SU-DHL-6 (cell line): ENCODE measurements at regions not wholly inside any gene's neighbourhood (a gene's known extent, or its start where the extent isn't known, plus 50 kb on each side); places are given as distances from the start of the nearest gene placed in this dataset.

Source experiments
- H2AFZ ChIP-seq: fragments of 200-600 bp; sonication (generic); 2 replicates; pipeline ENCODE4 v1.6.1; 2014; ENCODE audit warnings: low read depth, mild to moderate bottlenecking, moderate library complexity, mixed read lengths, antibody characterized with exemption, low read length; ENCODE audit not compliant: severe bottlenecking
- H3F3A ChIP-seq: fragments of 200-600 bp; shearing (Covaris generic); 2 replicates; pipeline ENCODE4 v1.6.0; 2016; ENCODE audit warnings: antibody characterized with exemption, mild to moderate bottlenecking; ENCODE audit not compliant: insufficient read depth
- H3K27ac ChIP-seq: fragments of 200-600 bp; sonication (generic); 2 replicates; pipeline ENCODE4 v1.5.1; 2016; ENCODE audit warnings: low read depth, mild to moderate bottlenecking, low read length, moderate library complexity, mixed read lengths
- H3K27me3 ChIP-seq: fragments of 200-600 bp; sonication (generic), shearing (Covaris generic); 2 replicates; pipeline ENCODE4 v1.6.0; 2014; ENCODE audit warnings: mild to moderate bottlenecking, low read length
- H3K36me3 ChIP-seq: fragments of 200-600 bp; sonication (generic); 2 replicates; pipeline ENCODE4 v1.6.1; 2014; ENCODE audit warnings: mild to moderate bottlenecking, low read length, mixed read lengths
- H3K4me2 ChIP-seq: fragments of 300-600, 200-600 bp; shearing (Covaris generic), sonication (generic); 2 replicates; pipeline ENCODE4 v1.6.0; 2014; ENCODE audit warnings: low read length, low read depth, mild to moderate bottlenecking; ENCODE audit not compliant: poor library complexity, severe bottlenecking
- H3K4me3 ChIP-seq: fragments of 200-600 bp; sonication (generic); 2 replicates; pipeline ENCODE4 v1.5.1; 2014; ENCODE audit warnings: antibody characterized with exemption, low read length, mild to moderate bottlenecking, mixed read lengths; ENCODE audit not compliant: insufficient read depth, poor library complexity, severe bottlenecking
- H3K79me2 ChIP-seq: fragments of 200-600 bp; sonication (generic); 2 replicates; pipeline ENCODE4 v1.6.1; 2014; ENCODE audit warnings: mild to moderate bottlenecking, low read length, moderate library complexity; ENCODE audit not compliant: insufficient read depth
- H3K9ac ChIP-seq: fragments of 200-600 bp; sonication (generic); 2 replicates; pipeline ENCODE4 v1.7.0; 2014; ENCODE audit warnings: mild to moderate bottlenecking, low read length
- H3K9me2 ChIP-seq: fragments of 200-600 bp; sonication (generic); replicated peaks from 2 replicates; pipeline ENCODE4 v1.6.1; 2014; ENCODE audit warnings: low read length; ENCODE audit not compliant: insufficient read depth
- H3K9me3 ChIP-seq: fragments of 200-600 bp; sonication (generic); 2 replicates; pipeline ENCODE4 v1.6.1; 2014; ENCODE audit warnings: low read length, mixed read lengths; ENCODE audit not compliant: insufficient read depth
- H4K20me1 ChIP-seq: fragments of 200-600 bp; sonication (generic); 2 replicates; pipeline ENCODE4 v1.6.1; 2014; ENCODE audit warnings: low read depth, mild to moderate bottlenecking, antibody characterized with exemption, low read length, moderate library complexity, mixed read lengths
- EZH2phosphoT487 ChIP-seq: fragments of 200-600 bp; sonication (generic), shearing (Covaris generic); conservative IDR thresholded peaks from 2 replicates; pipeline ENCODE4 v1.6.1; 2018; ENCODE audit warnings: mild to moderate bottlenecking, antibody characterized with exemption, low read length, moderate library complexity, mixed read lengths
- TF ChIP-seq, protein P1 (sequence below): fragments of 200-600 bp; sonication (generic); IDR thresholded peaks from one replicate; pipeline ENCODE4 v1.5.1; 2017; ENCODE audit warnings: antibody characterized with exemption, mild to moderate bottlenecking, low read length, moderate library complexity; ENCODE audit not compliant: insufficient read depth, poor library complexity, severe bottlenecking

GRCh38 chr1:189880135-189880534, 597.5 kb downstream of the BRINP3 start:
- H3K27ac ChIP-seq, result no peak overlapping the region
- H2AFZ ChIP-seq, result peak overlapping the region; percentile 34
- no peaks in the 10 kb centered on the region for H3F3A ChIP-seq
- no peak overlapping the region for H3K4me2 ChIP-seq
- no peaks in the 10 kb centered on the region for H3K79me2 ChIP-seq
- H3K27me3 ChIP-seq, result no peaks in the 10 kb centered on the region
- no peak overlapping the region for H3K9ac ChIP-seq
- no peaks in the 10 kb centered on the region for H4K20me1 ChIP-seq
- no peaks in the 10 kb centered on the region for H3K9me2 ChIP-seq
- H3K36me3 ChIP-seq, result no peaks in the 10 kb centered on the region
- no peak overlapping the region for H3K4me3 ChIP-seq
- TF ChIP-seq, protein P1, sequence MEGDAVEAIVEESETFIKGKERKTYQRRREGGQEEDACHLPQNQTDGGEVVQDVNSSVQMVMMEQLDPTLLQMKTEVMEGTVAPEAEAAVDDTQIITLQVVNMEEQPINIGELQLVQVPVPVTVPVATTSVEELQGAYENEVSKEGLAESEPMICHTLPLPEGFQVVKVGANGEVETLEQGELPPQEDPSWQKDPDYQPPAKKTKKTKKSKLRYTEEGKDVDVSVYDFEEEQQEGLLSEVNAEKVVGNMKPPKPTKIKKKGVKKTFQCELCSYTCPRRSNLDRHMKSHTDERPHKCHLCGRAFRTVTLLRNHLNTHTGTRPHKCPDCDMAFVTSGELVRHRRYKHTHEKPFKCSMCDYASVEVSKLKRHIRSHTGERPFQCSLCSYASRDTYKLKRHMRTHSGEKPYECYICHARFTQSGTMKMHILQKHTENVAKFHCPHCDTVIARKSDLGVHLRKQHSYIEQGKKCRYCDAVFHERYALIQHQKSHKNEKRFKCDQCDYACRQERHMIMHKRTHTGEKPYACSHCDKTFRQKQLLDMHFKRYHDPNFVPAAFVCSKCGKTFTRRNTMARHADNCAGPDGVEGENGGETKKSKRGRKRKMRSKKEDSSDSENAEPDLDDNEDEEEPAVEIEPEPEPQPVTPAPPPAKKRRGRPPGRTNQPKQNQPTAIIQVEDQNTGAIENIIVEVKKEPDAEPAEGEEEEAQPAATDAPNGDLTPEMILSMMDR, result no peak
- TF ChIP-seq EZH2phosphoT487, result no peak
- H3K9me3 ChIP-seq, result no peaks in the 10 kb centered on the region

DNA sequence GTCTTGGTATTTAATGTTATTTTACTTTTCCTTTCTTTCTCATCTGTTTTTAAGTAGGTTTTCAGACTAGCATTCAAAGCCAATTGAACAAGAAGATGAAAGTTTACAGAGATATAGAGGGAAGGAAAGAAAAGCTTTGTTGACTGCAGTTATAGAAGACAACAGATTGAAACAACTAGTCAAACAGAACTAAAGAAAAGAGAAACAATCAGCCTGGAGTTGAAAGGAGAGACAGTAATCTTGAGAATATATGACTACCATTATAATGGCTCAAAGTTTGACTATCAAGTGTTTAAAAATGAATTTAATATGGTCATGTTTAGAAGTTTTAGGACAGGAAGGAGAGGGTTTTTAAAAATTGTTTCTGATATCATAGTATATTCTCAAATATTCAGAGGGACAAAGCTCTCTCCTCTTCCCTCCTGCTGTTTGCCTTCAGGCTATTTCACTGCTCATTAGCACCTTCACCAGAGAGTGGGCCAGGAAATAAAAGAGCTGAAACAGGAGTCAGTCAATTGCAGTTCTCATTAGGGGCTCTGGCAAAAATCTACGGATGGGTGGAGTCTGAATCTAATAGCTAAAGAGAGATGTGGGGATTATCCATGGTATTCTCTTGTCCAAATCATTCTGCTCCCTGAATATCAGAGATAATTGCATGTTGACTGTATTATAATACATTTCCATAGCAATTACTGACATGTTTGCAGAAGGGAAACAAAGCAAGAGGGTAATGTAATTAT, 577.8 kb downstream of the BRINP3 start:
- Histone ChIP-seq H3K4me3 (no peak overlapping the region), H3K9me3 (no peaks in the 10 kb centered on the region), H2AFZ (peak overlapping the region; percentile 85), H3K9ac (no peak overlapping the region), H3K4me2 (peak overlapping the region; percentile 32), H3K27me3 (no peaks in the 10 kb centered on the region), H3K36me3 (no peaks in the 10 kb centered on the region), H3F3A (no peaks in the 10 kb centered on the region), H3K27ac (no peak overlapping the region), H3K9me2 (no peaks in the 10 kb centered on the region), H3K79me2 (no peaks in the 10 kb centered on the region), H4K20me1 (no peaks in the 10 kb centered on the region)
- TF ChIP-seq, protein P1, result no peak
- TF ChIP-seq EZH2phosphoT487, result no peak

- no peaks in the 10 kb centered on the region for H3K36me3 ChIP-seq
- no peak overlapping the region for H3K27ac ChIP-seq
- no peak overlapping the region for H3K4me2 ChIP-seq
- no peak overlapping the region for H3K9ac ChIP-seq
- H4K20me1 ChIP-seq, result no peaks in the 10 kb centered on the region
- TF ChIP-seq, protein P1, result no peak
- no peak for TF ChIP-seq EZH2phosphoT487
- H3K4me3 ChIP-seq, result no peak overlapping the region
- H3F3A ChIP-seq, result no peaks in the 10 kb centered on the region
- no peaks in the 10 kb centered on the region for H3K27me3 ChIP-seq
- no peaks in the 10 kb centered on the region for H3K79me2 ChIP-seq
- H2AFZ ChIP-seq, result peak overlapping the region; percentile 5
- H3K9me2 ChIP-seq, result no peaks in the 10 kb centered on the region
- H3K9me3 ChIP-seq, result no peaks in the 10 kb centered on the region
Observed at GRCh38 chr1:189904509-189904908, 573.2 kb downstream of the BRINP3 start.
